Hematopoietic multipotent progenitor cell treated with erythropoietin and hydrocortisone succinate and interleukin-3 and kit ligand, for 17 days (in vitro differentiated cells): ENCODE measurements at regions not wholly inside any gene's neighbourhood (a gene's known extent, or its start where the extent isn't known, plus 50 kb on each side); places are given as distances from the start of the nearest gene placed in this dataset.
"Not testable (repeated sequence)": the region's sequence is repeated elsewhere in the genome, so short reads cannot be mapped to it uniquely, and the experiment has no call there.

ENCODE experiments used
- DNase-seq: peaks from one replicate; pipeline ENCODE4 v3.0.0-alpha.2; 2015; ENCODE audit warnings: low spot score

DNA sequence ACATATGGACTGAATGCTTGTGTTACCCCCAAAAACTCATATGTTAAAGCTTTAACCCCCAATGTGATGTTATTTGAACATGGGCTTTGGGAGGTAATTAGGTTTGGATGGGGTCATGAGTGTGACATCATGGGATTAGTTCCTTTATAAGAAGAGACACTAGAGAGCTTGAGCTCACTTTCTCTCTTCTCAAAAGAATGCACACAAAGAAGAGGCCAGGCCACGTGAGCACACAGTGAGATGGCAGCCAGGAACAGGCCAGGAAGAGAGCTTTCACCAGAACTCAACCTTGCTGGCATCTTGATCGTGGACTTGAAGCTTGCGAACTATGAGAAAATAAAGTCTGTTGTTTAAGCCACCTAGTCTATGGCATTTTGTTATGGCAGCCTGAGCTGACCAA is 360.6 kb downstream of the NR2F1-AS1 start:
- DNase-seq: no peak

DNA sequence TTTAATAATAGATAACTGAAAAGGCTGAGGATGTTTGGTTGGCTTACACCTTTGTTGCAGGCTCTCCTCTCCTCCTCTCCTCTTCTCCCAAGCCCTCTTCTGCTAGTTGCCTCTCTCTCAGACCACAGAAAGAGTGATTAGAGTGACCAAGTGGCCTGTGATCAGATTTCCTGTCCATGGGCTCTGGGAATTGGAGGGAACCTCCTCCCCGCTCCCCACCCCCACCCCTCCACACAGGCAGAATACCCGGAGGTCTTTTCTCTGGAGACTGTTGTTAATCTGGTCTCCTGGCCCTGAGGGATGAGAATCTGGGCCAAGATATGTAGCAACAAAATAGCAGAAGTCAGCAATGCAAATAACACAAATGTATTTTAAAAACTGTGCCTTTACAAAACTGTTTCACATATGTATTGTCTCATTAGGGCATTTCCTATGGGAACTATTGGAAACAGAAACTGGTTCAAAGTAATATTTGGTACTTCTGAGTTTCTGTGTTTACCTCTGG is 361.3 kb downstream of the NR2F1-AS1 start:
- DNase-seq: no peak

DNA sequence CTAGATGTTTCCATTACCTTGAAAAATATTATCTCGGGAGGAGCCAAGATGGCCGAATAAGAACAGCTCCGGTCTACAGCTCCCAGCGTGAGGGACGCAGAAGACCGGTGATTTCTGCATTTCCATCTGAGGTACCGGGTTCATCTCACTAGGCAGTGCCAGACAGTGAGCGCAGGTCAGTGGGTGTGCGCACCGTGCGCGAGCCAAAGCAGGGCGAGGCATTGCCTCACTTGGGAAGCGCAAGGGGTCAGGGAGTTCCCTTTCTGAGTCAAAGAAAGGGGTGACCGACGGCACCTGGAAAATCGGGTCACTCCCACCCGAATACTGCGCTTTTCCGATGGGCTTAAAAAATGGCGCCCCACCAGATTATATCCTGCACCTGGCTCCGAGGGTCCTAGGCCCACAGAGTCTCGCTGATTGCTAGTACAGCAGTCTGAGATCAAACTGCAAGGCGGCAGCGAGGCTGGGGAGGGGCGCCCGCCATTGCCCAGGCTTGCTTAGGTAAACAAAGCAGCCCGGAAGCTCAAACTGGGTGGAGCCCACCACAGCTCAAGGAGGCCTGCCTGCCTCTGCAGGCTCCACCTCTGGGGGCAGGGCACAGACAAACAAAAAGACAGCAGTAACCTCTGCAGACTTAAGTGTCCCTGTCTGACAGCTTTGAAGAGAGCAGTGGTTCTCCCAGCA is 367.8 kb downstream of the NR2F1-AS1 start:
- DNase-seq: not testable (repeated sequence)

DNA sequence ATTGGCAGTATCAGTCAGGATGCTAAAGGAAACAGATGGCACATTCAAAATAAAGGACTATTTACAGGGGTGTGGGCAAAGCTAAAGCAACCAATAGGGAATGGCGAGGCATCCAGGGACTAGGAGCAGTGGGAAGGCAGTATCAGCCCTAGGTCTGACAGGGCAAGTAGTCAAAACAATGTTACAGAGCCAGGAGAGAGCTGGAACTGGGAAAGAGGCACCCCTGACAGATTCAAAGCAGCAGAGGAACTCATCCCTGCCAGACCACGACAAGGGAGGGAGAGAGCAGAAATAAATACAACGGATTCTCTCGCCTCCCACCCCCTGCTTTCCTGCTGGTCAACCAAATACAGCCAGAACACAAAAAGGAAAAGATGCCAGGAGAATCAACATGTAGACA is 371.5 kb downstream of the NR2F1-AS1 start:
- no peak for DNase-seq

DNA sequence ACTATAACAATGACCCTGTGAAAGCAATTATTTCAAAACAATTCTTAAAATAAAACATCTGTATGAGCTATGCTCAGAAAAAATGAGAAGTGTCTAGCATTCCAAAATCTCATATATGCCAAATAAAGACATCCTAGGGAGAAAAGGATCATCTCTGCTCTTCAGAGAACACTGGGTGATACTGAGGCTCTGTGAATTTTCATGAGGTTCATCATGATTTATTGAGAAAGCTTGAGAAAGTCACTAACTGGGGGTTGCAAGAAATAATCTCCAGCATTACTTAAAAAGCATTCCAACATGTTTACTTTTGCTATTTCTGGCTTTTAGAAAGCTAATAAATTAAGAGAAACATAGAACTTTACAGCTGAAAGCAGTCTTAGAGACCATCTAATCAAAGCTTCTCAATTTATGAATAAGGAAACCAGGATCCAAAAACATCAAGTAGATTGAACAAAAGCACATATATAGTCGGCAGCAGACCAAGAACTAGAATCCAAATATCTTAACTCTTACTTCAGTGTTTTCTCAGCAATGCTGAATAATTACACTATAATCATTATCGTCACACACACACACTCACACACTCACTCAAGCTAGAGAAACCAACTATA is 372.8 kb downstream of the NR2F1-AS1 start:
- DNase-seq: no peak

DNA sequence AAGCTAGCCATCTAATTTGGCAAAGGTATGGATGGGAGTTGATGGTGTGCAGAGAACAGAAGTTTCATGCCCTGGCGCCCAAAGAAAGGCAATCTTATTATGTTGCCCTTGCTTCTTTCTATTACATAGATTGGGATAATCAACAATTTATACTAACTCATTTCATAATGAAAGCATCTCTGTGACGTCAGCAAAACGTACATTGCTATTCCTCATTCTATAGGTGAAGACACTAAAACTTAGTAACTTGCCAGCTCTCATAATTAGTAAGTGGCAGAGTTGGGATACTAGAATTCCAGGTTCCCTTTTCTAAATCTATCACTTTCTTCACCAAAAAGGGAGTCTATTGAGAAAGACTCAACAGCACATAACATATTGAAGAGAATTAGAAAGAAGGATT is 374.8 kb downstream of the NR2F1-AS1 start:
- DNase-seq: no peak

DNA sequence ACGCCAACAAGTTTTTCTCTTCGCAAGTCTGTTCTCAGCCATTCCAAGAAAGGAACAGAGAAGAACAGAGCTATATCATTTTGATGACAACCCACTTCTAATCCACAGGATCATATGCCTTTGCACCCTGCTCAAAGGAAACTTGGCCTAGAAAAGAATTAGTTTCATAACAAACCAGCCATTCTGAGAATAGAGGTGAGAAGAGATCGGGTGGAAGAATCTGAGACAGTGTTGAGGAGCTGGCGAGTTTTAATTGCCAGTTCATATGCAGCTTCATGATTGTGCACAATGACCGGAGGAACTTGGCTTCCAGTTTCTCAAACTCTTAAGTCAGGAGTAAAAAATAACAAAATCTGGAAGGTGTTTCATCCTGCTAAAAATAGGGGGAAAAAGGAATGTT is 380.0 kb downstream of the NR2F1-AS1 start:
- DNase-seq: no peak

DNA sequence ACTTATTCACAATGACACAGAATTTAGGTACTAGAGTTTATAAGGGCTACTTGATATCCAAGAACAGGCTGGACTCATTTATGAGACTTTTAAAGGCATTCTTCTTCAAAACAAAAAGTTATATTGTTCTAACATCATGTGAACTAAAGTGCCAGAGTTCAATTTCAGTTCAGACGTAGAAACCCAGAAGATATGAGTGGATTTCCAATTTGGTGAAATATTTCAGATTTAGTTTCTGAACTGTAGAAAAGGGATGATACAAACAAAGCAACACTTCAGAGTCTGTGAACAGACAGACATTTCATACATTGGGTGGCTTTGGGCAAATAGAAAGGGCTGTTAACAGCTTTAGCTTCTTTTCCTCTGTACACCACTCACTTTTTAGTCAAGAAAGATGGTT is 384.0 kb downstream of the NR2F1-AS1 start:
- no peak for DNase-seq

DNA sequence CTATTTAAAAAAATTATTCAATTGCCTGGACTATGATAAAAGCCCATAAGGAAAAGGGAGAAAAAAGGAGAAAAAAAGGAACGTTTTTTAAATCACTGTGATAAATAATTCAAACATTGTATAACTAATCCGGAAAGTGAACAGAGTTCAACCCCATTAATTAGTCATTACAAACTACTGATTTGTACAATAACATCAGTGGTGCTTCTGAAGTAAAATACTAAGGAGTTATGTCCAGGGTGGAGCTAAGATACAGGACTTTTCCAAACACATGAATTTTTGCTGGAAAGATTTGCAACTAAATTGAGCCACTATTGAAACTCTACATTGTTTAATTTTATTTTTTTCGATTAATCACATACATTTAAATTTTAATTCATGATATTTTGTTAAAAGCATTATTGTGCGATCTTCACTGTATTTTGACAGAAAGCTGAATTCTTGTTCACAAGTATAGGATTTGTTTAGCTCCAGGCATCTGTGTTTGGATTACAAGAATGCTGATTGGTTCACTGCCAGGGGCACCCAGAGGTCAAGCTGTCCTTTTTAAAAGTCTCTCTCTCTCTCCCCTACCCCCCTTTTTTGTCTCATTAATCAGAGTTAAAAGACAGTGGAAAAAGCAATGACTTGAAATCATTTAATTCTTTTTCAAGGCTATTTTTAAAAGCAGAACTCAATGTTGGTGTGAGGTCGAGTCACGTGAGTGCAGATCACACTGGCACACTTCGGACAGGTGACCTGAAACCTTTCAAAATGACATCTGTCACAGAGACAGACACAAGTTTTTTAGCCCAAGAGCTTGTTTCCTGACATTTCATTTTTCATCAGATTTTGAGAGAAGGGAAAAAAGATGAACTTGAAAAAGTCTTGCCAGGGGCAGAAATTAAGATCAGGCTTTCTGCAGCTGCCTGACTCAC is 387.3 kb downstream of the NR2F1-AS1 start:
- no peak for DNase-seq

DNA sequence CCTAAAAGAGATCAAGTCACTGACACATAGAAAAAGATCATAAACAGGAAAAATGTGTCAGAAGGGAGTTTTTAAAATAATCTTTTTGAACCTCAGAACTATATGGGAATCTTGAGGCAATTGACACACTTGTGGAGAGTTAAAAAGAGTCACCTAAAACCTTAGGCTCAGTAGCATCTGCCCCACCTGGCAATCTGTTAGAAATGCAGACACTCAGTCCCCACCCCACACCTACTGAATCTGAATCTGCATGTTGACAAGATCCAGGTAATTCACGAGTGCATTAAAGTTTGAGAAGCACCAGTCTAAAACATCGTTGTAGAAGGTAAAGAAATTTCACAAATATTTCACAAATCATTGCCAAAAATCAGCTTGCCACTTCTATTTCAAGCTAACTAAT is 388.3 kb downstream of the NR2F1-AS1 start:
- DNase-seq: no peak

DNA sequence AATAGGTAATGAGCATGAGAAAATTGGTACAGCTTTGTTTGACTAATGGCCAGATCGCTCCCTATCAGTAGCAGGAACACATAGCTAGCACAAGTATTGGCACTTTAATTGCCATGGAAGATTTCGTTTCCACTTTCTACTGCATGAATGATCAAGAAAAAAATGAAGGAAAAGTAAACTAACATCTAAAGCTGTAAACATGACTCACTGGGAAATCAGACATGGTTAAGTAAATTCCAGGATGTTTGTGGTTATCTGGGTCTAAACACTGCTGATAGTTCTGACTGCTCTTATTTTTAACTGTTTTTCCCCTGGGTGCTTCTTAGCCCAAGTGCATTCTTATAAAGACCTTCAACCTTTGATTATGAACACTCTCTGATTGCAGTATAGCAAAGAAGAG is 388.9 kb downstream of the NR2F1-AS1 start:
- DNase-seq: no peak

DNA sequence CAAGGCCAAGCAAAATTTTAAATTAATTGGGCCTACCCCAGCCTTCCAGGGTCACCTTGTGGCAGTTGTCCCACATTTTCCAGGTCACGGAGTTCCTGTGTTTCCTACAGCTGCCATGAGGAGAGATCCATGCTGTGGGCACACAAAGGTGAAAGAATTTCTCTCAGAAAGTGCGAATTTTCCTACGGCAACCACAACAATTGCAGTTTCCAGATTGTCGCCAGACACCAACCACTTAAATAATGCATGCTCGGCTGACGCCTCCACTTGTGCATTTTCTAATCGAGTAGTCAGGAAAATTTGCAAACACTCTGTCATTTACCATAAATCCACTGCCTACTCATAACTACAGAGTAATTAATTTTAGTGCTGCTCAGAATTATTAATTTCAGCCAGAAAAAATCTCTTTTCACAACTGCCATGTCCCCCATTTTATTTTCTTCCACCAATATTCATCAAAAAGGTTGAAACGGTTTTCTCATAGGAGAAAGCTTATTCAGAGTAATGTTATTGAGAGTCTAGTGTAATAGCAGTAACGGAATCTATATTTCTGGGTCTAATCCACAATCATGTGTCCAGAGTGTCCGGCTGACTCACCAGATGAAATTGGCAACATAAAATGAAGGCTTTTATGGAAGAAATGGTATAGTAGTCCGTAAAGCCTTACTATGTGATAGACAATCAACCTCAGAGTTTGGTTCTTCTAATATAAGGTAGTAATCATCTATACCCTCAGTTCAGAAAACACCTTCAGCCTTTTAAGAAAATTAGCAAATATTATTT is 389.8 kb downstream of the NR2F1-AS1 start:
- no peak for DNase-seq

DNA sequence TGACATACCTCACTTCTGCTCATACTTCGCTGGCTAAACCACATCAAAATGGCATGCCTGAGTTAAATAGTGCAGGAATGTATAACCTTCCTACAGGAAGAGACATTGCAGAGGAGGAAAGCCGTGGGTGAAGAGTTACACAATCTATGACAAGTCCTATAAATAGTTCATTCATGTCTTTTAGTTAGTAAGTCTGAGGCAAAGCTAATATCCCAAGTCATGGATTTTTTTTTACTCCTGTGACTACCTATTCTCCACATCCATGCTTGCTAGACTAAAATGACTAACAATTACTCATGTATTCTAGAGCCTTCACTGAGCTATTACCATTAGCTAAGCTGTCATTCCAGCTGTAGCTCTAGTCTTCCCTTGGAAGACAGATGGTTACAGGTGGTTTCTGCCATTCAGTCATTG is 391.3 kb downstream of the NR2F1-AS1 start:
- DNase-seq: no peak

DNA sequence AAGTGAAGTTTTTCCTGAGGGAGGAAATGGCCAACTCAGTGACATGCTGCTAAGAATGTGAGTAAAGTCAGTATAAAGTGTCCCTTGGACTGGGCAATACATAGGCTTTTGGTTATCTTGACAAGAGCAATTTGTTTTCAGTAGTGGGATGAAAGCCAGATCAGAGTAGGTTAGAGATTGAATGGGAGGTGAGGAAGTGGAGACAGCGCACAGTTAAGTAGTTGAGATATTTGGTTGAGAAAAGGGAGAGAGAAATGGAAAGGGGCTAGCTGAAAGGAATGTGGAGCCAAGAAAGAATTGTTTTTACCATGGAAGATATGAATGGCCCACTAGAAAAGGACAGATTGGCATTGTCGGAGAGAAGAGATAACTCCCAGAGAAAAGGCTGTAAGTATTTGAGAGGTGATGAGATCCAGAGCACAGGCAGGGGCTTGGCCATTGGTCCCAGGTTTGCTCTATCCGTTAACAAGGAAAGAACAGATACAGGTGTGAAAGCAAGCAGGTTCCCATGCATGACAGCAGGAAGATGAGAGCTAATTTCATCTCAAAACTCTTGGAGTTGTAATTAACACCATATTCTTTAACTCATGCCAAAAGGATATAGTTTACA is 392.0 kb downstream of the NR2F1-AS1 start:
- DNase-seq: no peak

DNA sequence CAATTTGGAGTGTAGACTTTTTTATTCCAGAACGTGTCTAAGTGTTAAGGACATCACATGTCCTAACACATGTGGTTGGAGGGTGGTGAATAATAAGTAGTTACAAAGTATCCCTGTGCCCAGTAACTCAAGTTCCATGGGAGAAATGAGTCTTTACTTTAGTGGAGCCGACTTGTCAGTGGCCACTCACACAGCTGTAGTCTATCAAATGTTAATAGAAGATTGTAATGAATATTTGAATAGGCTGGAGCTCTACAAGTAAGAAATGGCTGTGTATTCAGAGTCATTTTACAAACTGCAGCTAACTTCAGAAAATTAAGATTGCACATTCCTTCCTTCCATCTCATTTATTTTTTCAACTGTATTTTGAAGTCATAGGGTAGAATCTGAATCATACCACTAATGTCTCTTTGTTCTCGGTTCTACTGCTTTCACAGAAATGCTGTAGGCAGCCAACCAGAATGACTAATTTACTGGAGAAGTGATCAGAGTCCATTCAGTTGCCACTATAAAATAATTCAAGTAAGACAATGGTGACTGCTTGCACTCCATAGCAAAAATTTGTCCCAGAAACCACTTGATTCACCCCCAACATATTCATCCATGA is 394.8 kb downstream of the NR2F1-AS1 start:
- DNase-seq: no peak

DNA sequence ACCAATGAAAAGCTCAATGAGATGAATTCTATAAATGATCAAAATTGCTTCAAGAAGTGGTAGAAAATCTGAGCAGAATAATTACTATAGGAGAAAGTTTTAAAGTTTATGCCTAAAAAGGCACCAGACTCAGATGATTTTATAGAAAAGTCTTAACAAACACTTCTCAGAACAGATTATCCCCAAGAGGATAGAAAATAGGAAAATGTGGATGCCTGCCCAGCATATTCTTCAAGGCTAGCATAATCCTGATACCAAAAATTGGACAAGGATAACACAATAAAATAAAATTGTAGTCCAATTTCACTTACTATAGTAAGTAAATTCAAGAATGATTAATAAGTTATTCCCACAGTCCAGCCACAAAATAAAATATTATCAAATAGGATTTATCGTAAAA is 397.0 kb downstream of the NR2F1-AS1 start:
- no peak for DNase-seq

DNA sequence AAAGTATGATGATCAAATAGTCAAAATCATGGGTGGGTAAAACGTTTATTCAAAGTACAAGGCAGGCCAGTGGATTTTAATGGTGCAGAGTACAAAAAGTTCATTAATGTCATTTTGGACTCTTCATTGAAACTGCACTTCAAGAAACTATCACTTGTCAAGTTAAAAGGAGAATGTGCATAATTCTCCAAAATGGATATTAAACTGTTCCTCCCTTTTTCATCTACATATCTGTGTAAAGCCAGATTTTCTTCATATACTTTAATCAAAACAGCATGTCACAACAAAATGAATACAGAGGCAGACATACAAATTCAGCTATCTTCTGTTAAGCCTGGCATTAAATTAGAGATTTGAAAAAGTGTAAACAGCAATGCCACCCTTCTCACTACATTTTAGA is 401.6 kb downstream of the NR2F1-AS1 start:
- DNase-seq: no peak

DNA sequence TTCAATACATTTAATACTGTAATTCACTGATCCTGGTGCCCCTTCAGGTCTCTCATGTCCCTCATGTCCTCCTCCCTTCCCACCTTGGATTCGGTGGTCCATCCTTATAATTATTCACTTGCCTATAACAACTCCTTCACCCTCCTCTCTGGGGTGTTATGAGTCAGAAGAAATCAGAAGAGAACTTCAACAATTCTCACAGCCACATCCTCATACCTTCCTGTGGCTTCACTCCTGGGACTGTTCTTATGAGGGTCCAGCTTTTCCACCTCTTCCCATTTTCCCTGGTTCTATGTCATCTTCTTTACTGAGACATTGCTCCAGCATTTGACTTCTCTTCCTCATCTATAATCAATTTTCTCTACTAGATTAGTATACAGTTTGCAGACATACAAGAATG is 406.1 kb downstream of the NR2F1-AS1 start:
- no peak for DNase-seq

DNA sequence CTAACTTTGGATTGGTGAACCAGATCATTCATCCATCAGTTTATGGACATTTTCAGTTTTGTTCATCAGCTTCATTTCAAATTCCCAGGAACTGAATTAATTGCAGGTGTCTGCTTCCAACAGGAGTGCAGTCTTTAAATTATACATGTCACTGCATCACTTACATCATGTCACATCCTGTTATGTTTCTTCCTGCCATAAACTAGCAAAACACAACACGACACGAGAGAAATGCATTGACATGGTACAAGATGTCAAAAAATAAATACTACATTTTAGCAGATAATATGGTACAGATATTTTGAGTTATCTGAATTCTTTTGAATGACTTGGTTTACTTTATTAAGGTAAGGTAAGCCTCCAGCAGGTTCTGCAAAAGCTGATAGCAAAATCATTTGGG is 415.5 kb downstream of the NR2F1-AS1 start:
- DNase-seq: no peak

DNA sequence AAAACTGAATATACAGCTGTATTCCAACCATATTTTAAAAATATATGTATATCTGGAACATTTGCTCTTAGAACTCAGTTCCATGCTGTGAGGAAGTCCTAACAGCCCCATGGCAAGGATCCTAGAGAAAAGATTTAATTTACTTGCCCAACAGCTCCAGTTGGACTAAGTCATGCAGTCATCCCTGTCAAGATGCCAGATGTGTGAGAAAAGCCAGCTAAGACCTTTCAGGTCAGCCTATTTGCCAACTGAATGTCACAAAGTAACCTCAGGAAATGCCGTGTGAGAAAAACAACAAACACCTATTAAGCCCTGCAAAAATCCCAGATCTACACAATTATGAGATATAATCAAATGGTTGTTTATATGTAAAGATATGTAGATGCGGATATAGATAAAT is 416.3 kb downstream of the NR2F1-AS1 start:
- no peak for DNase-seq

DNA sequence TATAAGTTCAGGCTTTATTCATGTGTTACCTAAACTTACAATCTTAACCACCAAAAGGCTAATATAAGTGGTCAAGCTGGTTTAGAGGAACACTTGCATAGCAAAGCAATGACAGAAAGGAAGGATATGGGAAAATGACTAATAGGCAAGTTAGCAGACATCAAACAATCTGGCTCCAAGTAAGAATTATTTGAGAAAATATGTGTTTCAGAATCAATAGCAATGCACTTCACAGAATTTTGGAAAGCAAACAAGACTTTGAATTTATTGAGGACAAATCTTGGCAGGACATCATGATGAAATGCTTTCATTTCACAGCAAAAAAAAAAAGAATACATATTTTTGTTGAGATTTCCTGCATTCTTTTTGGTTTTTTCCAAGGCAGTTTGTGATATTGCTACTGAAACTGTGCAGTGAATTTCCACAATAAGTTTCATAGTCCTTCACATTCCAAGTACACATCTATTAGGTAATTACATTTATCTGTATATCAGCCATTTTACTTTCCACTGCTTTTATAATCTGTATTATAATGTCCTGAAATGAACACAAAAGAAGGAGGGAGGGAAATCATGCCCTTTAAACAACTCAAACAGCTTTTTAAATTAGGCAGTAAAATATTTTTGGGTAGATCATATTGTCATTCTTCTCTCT is 417.9 kb downstream of the NR2F1-AS1 start:
- DNase-seq: no peak
